NCI-H748 (cell line): ENCODE measurements at regions not wholly inside any gene's neighbourhood (a gene's known extent, or its start where the extent isn't known, plus 50 kb on each side); places are given as distances from the start of the nearest gene placed in this dataset.

Source experiments
- DNase-seq: peaks from one replicate; lab custom pipeline; 2025; ENCODE audit not compliant: unreplicated experiment; lab: John Stamatoyannopoulos, UW

DNA sequence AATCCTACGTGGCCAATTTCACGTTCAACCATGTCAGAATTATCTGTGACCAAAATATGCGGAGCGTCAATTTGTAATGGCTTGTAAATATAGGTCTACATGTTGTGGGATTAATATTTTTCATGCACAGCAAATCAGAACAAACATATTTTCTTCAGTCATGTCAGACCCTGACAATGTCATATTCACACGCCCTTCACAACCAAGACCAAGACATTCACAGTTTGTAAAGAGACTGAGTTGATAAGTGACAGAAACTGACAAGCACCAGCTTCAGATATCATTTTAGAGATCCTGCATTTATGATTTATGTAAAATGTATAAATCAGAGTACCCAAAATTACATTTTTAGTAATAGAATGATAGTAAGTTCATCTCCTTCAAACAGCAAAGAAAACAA, 57.3 kb upstream of the NOVA1 start:
- no peak for DNase-seq

DNA sequence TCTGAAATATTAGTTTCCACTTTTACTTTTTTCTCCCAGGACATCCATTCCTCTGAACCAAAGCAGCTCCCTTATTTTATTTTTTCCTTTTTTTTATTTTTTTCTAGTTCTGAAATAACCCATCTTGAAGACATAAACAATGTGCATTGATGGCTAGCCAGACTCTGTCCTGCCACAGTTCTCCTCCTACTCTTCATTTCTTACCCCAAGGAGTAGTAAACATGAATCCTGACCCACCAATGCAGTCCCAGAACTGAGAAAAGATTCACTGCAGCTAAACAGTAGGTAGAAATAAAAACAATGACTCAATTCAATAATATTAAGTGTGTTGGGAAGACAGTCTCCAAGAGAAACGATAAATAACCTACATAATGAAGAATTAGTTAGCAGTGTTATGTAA, 65.7 kb upstream of the NOVA1 start:
- no peak for DNase-seq

DNA sequence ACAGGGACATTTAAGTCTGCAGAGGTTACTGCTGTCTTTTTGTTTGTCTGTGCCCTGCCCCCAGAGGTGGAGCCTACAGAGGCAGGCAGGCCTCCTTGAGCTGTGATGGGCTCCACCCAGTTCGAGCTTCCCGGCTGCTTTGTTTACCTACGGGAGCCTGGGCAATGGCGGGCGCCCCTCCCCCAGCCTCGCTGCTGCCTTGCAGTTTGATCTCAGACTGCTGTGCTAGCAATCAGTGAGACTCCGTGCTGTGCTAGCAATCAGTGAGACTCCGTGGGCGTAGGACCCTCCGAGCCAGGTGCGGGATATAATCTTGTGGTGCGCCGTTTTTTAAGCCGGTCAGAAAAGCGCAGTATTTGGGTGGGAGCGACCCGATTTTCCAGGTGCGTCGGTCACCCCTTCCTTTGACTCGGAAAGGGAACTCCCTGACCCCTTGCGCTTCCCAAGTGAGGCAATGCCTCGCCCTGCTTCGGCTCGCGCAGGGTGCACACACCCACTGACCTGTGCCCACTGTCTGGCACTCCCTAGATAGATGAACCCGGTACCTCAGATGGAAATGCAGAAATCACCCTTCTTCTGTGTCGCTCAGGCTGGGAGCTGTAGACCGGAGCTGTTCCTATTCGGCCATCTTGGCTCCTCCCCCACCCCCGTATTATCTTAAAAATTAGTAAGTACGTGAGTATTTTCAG, 81.0 kb upstream of the NOVA1 start:
- DNase-seq, result peak; percentile 72

DNA sequence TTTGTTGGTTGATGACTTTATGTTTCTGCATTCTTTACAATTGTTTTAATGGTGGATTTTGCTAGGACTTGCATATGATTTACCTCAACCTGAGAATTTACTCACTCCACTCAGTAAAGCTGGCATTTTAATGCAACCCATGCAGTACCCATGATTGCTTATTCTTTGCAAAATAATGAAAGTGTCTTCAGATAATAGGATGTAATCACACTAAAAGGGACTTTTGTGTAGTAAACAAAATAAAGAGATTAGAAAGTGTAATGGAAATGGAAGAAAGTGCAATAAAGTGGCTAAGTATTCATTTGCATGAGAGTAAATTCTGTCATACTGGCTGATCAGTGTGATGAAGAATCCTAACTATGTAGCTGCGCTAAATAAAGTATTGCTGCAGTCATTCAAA, 87.6 kb upstream of the NOVA1 start:
- DNase-seq, result no peak

DNA sequence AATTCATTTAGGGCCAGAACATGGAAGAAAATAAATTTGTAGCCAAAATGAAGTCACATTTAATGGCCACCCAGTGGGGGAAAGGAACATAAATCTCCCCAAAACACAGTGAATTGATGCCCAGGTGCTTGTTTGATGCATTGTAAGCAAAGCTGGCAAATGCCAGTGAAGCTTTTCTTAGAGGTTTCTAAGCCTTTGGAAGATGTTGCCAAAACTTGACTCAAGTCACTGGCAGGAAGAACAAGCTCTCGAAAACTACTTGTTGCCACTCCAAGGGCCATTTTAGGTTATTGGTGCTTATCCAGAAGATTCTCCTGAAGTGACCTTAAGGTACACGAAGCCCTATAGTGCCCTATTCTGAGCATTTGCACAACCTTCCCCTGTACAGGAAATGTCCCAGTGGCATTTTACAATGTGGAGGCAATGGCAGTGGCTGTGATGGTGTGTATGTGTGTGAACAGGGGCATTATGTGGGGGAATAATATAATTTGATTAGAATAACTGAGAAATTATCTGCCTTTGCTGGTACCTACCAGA, 89.5 kb upstream of the NOVA1 start:
- no peak for DNase-seq

DNA sequence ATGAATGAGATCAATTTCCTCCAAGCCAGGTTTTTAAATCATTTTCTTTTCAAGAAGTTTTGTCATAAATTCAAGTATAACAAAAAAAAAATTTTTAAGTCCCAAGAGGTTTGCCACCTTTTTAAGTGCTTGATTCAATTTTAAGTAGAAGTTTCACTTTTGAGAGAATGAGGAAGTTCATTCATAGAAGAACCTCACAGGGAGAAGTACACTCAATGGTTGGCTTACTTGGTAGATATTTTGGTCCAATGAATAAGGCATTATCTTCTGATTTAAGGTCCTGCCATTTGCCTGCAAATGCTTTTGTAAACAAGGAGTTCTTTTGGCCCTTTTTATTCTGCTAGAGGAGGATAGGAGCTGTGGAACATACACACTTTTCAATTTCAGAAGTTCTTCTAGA, 96.7 kb upstream of the NOVA1 start:
- no peak for DNase-seq

DNA sequence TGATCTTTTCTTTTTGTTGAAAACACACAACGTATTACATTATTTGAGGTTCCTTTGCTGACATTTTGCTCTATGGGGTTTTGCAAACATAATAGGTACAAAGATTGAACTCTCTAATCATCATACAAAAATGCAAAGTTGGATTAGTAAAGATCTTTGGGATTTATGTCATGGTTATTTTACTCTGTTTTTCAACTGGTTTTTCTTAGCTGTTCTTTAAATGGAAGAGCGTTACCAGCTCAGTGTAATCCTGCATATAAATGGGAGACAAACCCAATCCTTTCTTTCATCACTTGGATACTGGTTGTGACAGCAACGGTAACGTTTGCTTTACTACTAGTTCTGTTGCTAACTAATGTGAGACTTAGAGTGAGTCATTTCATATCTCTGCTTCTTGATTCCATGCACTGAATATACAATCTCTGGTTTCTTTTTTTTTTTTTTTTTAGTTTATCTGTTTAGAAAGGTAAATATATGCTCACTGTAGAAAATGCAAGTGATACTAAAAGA, 104.9 kb upstream of the NOVA1 start:
- DNase-seq, result no peak

DNA sequence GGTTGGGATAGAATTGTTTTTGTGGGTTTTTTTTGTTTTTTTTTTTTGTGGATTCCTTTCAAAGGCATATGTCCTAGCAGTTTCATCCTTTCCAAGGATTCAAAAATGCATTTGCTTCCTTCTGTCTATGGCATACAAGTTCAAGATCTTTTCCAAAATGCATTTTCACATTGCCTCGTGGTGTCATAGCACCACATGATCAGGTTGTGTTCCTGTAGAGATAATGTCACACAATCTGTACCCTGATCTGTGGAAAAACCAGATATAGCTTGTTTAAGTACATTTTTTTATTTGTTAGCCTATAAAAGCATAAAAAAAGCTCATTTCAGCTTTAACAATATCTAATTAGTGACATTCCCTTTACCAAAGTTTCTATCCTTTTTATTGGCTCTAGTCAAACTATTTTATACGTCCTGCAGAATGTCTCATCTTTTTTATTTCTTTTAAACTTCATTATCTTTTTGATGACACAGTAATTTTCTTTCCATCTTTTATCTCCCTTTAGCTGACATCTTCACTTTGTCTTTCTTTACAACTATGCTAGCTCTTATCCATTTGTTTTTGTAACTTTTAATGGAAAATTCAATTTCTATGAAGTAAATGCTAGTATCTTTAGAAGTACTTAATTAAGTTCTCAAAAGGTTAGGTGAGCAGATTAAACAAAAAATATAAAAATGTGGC, 106.0 kb upstream of the NOVA1 start:
- DNase-seq, result no peak

DNA sequence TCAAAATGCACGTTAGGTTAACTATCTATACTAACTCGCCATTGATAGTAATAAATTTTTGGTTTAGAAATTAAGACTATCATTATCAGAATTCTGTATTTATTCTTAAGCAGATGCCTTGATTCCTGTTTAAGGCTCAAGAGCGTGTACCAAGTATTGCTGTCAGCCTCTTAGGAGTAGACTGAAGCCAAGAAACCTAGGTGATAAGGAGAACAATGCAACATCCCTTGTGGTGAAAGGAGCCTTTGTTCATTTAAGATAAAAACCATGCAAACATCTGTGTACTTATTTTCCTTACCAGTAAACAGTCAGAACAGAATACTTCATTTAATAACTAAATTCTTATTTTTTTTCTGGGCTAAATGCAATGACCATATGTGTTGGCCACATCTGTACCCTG, 109.4 kb upstream of the NOVA1 start:
- no peak for DNase-seq

DNA sequence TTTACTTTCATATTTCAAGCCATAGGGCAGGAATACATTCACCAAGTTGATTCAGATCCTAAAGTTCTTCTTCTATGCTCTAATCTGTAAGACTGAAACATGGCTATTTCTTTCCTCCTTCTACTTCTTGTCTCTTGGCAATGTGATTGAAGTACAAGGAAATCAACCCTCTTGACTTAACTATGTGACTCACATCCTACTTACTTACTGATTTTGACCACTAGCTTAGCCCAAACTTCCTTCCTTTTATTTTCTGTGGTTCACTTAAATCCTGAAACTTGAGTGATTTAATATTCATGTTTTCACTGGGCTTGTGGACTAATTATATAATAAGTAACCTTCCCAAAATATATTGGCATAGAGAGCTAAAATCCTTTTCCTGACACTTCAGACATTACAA, 111.2 kb upstream of the NOVA1 start:
- no peak for DNase-seq

DNA sequence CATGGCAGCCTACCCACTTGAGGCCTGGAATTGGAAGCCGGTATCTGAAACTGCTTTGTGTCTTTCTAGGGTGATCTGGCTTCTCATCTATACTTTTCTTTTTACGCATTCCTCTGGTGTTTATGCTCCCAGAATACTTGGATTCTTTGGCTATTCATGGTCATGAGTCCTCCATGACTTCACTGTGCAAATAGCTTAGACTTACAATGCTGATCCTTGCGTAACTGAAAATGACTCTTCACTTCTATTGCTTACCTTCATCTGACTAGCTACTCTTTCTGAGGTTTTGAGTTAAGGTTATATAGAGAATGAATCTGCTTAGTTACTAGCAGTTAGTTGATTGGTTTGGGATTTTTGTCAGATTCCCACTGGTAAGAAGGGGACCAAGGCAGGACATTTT, 121.7 kb upstream of the NOVA1 start:
- DNase-seq, result no peak

DNA sequence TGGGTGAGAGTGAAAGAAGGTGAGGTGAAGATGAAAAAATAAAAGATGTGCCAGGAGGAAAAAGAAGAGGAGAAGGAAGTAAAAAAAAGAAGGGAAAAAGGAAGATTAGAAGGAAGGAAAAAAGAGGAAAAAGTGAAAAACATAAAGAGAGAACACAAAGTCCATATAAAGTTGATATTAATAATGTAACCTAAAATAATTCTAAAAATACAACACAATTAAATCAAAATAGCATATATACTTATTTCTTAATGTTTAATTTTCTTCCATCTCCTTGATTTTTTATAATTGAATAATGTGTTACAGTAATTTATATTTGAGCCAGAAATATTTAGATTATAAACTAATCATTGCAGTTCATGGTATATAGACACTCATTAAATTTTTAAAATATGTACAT, 124.4 kb upstream of the NOVA1 start:
- no peak for DNase-seq

DNA sequence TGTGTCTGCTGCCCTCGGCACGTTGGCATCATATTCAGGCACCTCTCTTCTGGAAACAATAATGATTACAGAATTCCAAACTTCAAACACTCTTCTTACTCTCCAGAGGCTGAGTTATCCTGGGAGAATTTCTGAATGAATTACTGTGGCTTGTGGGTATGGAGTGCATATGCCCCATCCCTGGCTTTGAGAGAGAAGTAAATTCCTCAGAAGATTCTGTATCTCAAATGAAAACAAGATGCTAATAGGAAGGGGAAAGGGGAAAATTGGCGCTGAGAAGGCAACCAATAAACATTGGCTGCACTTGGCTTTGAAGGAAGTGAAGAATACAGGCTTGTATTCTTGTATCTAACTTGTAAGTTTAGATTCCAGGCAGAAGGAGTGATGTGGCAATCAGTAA, 132.0 kb upstream of the NOVA1 start:
- DNase-seq, result no peak

DNA sequence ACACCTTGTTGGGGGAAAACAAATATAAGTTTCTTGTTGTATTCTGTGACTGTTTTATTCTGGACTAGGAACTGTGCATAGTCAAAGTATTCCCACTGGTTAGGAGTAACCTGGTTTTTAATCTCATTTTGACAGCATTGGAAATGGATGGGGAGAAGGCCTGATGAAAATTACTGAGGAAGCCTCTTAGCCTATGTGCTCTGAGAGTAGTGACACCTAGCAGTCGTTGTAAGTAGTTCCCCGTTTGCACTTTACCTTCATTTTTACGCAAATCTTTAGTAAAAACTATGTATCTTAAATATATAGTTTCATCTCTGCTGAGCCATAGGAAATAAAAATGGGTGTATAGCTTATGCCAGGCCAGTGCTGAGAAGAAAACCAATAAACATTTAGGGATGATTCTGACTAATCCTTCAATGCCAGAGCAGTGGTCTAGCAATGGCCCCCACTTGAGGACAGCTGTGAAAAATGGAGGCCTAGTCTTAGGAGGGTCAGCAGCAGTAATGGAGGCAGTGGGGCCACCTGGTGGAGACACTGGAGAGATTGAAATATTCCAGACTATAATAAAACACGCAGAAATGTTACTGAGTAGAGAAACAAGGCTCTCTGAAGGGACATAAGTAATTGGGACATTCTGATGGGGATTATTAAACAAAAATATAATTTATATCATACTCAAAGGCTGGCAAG, 133.2 kb upstream of the NOVA1 start:
- DNase-seq, result peak; percentile 63

DNA sequence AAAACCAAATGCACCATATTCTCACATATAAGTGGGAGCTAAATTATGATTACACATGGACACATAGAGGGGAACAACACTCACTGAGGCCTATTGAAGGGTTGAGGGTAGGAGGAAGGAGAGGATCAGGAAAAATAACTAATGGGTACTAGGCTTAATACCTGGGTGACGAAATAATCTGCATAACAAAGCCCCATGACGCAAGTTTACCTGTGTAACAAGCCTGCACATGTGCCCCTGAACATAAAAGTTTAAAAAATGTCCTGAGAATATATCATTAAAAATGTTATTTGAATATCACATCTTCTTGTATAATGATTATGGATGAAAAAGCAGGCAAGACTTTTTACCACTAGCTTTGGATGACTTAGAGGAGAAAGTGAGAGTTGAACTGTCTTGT, 138.0 kb upstream of the NOVA1 start:
- DNase-seq, result no peak

DNA sequence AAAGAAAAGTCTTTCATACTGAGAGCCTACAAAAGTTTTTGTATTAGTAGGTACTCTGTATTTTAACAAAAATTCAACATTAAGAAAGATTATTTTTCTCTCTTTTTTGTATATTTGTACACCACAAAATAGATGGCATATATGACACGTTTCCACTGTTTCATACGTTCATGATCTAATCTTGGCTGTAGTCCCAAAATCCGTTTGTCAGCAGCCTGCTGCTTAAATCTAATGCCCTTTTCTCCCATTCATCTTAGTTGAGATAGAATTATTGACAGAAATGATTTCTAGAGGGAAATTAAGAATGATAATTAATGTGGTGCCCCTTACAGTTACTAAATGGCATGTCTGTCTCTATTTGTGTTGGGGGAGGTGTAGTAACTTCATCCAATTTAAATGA, 140.7 kb upstream of the NOVA1 start:
- DNase-seq, result no peak

DNA sequence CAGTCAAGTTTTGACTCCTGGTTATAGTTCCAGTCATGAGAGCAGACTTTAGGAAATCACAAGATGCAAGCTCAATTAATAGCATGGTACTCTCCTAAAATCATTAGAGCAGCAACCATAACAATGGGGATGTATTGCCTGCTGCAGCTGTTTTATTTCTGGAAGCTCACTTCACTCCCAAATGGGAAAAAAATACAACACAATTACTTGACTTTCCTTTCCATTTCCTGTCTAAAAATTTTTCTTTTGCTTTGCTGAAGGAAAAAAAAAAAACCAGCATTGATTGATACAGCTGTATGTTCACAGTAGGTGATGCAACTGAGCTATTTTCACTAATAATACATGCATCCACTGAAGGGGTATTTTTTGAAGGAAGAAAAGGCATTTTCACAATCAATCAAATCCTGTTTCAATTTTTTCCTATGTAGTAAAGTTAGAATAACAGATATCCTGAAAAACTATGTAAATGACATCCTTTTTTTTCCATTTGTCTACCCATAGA, 143.9 kb upstream of the NOVA1 start:
- no peak for DNase-seq

DNA sequence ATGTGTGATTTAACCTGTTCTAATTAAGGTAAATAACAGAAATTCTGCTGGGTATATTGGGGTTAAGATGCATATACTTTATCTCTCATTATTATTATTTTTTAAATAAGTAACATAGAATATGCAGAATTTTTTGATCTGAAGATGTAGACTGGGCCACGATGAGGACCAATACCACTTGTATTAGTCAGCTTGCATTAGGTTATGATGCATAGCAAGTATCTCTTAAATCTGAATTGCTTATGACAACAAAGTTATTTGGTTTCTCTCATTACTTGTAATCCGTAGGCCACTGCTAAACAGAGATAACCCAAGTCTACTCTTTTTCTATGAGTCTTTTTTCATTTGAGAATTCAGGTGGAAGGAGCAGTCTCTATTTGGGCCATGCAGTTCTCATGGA, 145.5 kb upstream of the NOVA1 start:
- no peak for DNase-seq

DNA sequence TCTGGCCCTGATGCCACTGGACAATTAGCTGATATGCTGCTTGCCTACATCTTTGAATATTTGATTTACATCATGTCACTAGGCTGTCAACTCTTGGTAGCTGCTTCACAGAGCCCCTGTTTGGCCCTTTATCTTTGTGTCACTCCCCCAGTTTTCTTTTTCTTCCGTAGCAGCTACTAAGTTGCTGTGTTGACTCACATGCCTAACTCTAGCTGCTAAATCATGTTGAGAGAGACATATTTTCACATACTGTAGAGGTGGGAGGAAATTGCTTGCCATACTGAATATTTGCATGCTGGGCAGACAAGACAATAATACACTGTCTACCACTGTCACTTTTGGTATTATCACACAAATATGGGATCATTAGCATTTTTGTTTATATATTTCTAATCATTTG, 147.1 kb upstream of the NOVA1 start:
- no peak for DNase-seq

DNA sequence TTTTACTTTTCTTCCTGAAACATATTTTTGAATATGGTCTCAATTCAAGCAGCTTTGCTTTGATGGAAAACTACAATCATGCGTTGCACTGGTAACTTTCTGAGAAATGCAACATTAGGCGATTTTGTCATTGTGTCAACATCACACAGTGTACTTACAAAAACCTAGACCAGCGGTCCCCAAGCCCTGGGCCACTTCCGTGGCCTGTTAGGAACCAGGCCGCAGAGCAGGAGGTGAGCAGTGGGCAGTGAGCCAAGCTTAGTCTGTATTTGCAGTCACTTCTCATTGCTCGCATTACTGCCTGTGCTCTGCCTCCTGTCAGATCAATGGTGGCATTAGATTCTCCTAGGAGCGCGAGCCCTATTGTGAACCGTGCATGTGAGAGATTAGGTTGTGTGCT, 163.7 kb upstream of the NOVA1 start:
- DNase-seq, result no peak

DNA sequence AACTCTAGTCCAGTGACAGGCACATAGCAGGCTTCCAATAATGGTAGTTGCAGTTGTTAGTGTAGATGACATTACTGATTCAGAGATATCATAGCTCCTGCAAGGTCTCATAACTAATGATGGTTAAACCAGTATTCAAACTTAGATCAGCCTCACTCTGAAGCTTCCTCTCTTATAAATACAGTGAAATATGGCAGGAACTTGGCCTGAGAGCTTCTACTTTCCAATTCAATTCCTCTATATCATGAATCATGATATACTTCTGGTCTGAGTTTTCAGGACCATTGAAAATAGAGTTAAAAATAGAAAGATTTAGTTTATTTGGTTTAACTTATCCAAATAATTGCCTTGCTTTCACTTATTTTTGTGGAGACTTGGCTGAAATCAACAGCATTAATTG, 167.5 kb upstream of the NOVA1 start:
- no peak for DNase-seq
